HS-5 (cell line): ENCODE measurements at regions not wholly inside any gene's neighbourhood (a gene's known extent, or its start where the extent isn't known, plus 50 kb on each side); places are given as distances from the start of the nearest gene placed in this dataset.
"Not testable (repeated sequence)": the region's sequence is repeated elsewhere in the genome, so short reads cannot be mapped to it uniquely, and the experiment has no call there.

Source experiments
- DNase-seq: peaks from one replicate; pipeline ENCODE4 v3.0.0-alpha.2; 2012; ENCODE audit warnings: low read depth

- DNase-seq = no peak
Measured at GRCh38 chr4:132683957-132684356, 465.1 kb upstream of the PCDH10 start.

GRCh38 chr4:132691026-132691425, 458.1 kb upstream of the PCDH10 start:
- DNase-seq = no peak

GRCh38 chr4:132691668-132692067, 457.4 kb upstream of the PCDH10 start:
- DNase-seq = no peak

- no peak for DNase-seq
Measured at GRCh38 chr4:132694775-132695174, 454.3 kb upstream of the PCDH10 start.

GRCh38 chr4:132697505-132697904, 451.6 kb upstream of the PCDH10 start:
- not testable (repeated sequence) for DNase-seq

GRCh38 chr4:132707955-132708354, 441.1 kb upstream of the PCDH10 start:
- DNase-seq = no peak

- DNase-seq = no peak
Measured at GRCh38 chr4:132709056-132709455, 440.0 kb upstream of the PCDH10 start.

GRCh38 chr4:132710971-132711370, 438.1 kb upstream of the PCDH10 start:
- DNase-seq = no peak

- no peak for DNase-seq
Measured at GRCh38 chr4:132737344-132737743, 411.8 kb upstream of the PCDH10 start.

GRCh38 chr4:132759199-132759780, 389.8 kb upstream of the PCDH10 start:
- no peak for DNase-seq

- DNase-seq = no peak
Measured at GRCh38 chr4:132763465-132763864, 385.6 kb upstream of the PCDH10 start.

- DNase-seq = no peak
Measured at GRCh38 chr4:132767901-132768300, 381.2 kb upstream of the PCDH10 start.

GRCh38 chr4:132770776-132771175, 378.3 kb upstream of the PCDH10 start:
- DNase-seq = no peak

GRCh38 chr4:132792310-132792709, 356.8 kb upstream of the PCDH10 start:
- no peak for DNase-seq

- DNase-seq = no peak
Measured at GRCh38 chr4:132797856-132798255, 351.2 kb upstream of the PCDH10 start.

- DNase-seq = no peak
Measured at GRCh38 chr4:132809298-132810032, 339.6 kb upstream of the PCDH10 start.

- not testable (repeated sequence) for DNase-seq
Measured at GRCh38 chr4:132813061-132813460, 336.0 kb upstream of the PCDH10 start.

- DNase-seq = no peak
Measured at GRCh38 chr4:132818091-132818490, 331.0 kb upstream of the PCDH10 start.

- DNase-seq = no peak
Measured at GRCh38 chr4:132823419-132823818, 325.7 kb upstream of the PCDH10 start.

GRCh38 chr4:132824761-132825160, 324.3 kb upstream of the PCDH10 start:
- DNase-seq = no peak

GRCh38 chr4:132827522-132827921, 321.6 kb upstream of the PCDH10 start:
- no peak for DNase-seq

GRCh38 chr4:132838244-132838643, 310.9 kb upstream of the PCDH10 start:
- DNase-seq = no peak

GRCh38 chr4:132839070-132839469, 310.0 kb upstream of the PCDH10 start:
- DNase-seq = no peak

- DNase-seq = no peak
Measured at GRCh38 chr4:132859929-132860328, 289.2 kb upstream of the PCDH10 start.
